ENCODE measurements at regions not wholly inside any gene's neighbourhood (a gene's known extent, or its start where the extent isn't known, plus 50 kb on each side); places are given as distances from the start of the nearest gene placed in this dataset.

GRCh38 chrX:22665818-22666217, 333.9 kb upstream of the DDX53 start:
- ATAC-seq = no peak
- TF ChIP-seq, protein P1, sequence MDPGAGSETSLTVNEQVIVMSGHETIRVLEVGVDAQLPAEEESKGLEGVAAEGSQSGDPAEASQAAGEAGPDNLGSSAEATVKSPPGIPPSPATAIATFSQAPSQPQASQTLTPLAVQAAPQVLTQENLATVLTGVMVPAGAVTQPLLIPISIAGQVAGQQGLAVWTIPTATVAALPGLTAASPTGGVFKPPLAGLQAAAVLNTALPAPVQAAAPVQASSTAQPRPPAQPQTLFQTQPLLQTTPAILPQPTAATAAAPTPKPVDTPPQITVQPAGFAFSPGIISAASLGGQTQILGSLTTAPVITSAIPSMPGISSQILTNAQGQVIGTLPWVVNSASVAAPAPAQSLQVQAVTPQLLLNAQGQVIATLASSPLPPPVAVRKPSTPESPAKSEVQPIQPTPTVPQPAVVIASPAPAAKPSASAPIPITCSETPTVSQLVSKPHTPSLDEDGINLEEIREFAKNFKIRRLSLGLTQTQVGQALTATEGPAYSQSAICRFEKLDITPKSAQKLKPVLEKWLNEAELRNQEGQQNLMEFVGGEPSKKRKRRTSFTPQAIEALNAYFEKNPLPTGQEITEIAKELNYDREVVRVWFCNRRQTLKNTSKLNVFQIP (CRISPR knock-in tag; IDR thresholded peaks at IDR 0.05; ENCODE audit: borderline replicate concordance, low read depth) = no peak
- no peak for TF ChIP-seq TSHZ2 (CRISPR knock-in tag; IDR thresholded peaks at IDR 0.05)
- no peak for TF ChIP-seq ARNTL (CRISPR knock-in tag; IDR thresholded peaks at IDR 0.05; ENCODE audit: borderline replicate concordance, low read depth)
- no peak for TF ChIP-seq TOX (CRISPR knock-in tag; IDR thresholded peaks at IDR 0.05; ENCODE audit: borderline replicate concordance)
- TF ChIP-seq ZNF70 (CRISPR knock-in tag; IDR thresholded peaks at IDR 0.05) = no peak
- TF ChIP-seq ZNF565 (CRISPR knock-in tag; conservative IDR thresholded peaks at IDR 0.05; ENCODE audit: low read depth) = no peak
- TF ChIP-seq SNAI2 (CRISPR knock-in tag; IDR thresholded peaks at IDR 0.05) = no peak
- TF ChIP-seq CSRNP3 (CRISPR knock-in tag; IDR thresholded peaks at IDR 0.05) = no peak
- TF ChIP-seq ISL1 (CRISPR knock-in tag; IDR thresholded peaks at IDR 0.05) = no peak
- no peak for TF ChIP-seq ZC3H10 (CRISPR knock-in tag; IDR thresholded peaks at IDR 0.05)
- no peak for TF ChIP-seq PPARA (CRISPR knock-in tag; IDR thresholded peaks at IDR 0.05; ENCODE audit: borderline replicate concordance)
- TF ChIP-seq CREB5 (CRISPR knock-in tag; IDR thresholded peaks at IDR 0.05; ENCODE audit: low read depth) = no peak
- no peak for TF ChIP-seq GLIS3 (CRISPR knock-in tag; IDR thresholded peaks at IDR 0.05)
- TF ChIP-seq OSR1 (CRISPR knock-in tag; IDR thresholded peaks at IDR 0.05) = no peak
- no peak for TF ChIP-seq ZFP3 (CRISPR knock-in tag; IDR thresholded peaks at IDR 0.05)
- no peak for TF ChIP-seq BACH2 (CRISPR knock-in tag; IDR thresholded peaks at IDR 0.05; ENCODE audit: borderline replicate concordance)
- TF ChIP-seq, protein P2, sequence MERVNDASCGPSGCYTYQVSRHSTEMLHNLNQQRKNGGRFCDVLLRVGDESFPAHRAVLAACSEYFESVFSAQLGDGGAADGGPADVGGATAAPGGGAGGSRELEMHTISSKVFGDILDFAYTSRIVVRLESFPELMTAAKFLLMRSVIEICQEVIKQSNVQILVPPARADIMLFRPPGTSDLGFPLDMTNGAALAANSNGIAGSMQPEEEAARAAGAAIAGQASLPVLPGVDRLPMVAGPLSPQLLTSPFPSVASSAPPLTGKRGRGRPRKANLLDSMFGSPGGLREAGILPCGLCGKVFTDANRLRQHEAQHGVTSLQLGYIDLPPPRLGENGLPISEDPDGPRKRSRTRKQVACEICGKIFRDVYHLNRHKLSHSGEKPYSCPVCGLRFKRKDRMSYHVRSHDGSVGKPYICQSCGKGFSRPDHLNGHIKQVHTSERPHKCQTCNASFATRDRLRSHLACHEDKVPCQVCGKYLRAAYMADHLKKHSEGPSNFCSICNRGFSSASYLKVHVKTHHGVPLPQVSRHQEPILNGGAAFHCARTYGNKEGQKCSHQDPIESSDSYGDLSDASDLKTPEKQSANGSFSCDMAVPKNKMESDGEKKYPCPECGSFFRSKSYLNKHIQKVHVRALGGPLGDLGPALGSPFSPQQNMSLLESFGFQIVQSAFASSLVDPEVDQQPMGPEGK (CRISPR knock-in tag; IDR thresholded peaks at IDR 0.05; ENCODE audit: borderline replicate concordance) = no peak
- TF ChIP-seq ZNF8 (CRISPR knock-in tag; IDR thresholded peaks at IDR 0.05) = no peak

DNA sequence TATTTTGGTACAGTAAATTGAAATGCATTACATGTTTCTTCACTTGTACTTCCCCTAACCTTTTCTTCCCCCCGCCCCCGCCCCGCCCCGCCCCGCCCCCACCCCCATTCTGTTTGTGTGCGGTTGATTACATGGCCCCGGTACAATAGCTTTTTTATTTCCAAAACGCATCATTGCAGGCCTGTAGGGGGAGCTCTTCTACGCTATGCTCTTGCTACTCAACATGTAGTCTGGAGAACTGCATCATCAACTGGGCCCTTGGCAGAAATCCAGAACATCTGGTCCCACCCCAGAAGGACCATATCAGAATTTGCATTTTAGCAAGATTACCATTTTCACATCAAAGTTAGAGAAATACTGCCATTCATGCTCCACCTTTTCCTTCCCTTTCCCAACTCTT, 333.3 kb upstream of the DDX53 start:
- TF ChIP-seq GLIS3 (CRISPR knock-in tag; IDR thresholded peaks at IDR 0.05) (no peak), TSHZ2 (CRISPR knock-in tag; IDR thresholded peaks at IDR 0.05) (no peak), CSDC2 (CRISPR knock-in tag; IDR thresholded peaks at IDR 0.05) (no peak), ESRRG (CRISPR knock-in tag; IDR thresholded peaks at IDR 0.05) (no peak), RARB (CRISPR knock-in tag; IDR thresholded peaks at IDR 0.05) (no peak), TOX (CRISPR knock-in tag; IDR thresholded peaks at IDR 0.05; ENCODE audit: borderline replicate concordance) (no peak)
- TF ChIP-seq, protein P2 (CRISPR knock-in tag; IDR thresholded peaks at IDR 0.05; ENCODE audit: borderline replicate concordance) = no peak
- no peak for ATAC-seq
